NCI-H524 (cell line): ENCODE measurements at regions not wholly inside any gene's neighbourhood (a gene's known extent, or its start where the extent isn't known, plus 50 kb on each side); places are given as distances from the start of the nearest gene placed in this dataset.

Experiments
- DNase-seq, 2 experiments: peaks; one replicate each; lab custom pipeline; 2025; lab: John Stamatoyannopoulos, UW

DNA sequence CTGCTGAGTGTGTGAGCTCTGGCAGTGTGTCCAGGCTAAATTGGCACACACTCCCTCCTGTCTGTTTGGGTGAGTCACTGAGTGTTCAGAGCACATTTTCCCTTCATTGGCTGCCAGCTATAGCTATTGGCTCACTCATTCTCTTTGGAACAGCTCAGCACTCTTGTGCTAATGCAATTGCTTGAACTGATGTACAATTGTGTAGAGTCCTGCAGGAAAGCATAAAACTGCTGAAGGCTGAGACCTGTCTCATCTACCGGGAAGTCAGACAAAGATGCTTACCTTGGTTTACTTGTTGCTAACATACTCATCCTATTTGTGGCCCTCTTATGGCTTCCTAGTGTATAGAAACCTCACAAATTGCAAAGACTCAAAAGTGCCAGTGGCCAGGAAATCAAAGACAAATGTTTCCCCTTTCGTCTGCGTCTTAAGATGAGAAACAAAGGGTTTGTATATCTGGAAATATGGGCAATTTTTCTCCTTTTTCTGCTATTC lies 351.0 kb downstream of the BCKDHB start:
- DNase-seq: no peak

DNA sequence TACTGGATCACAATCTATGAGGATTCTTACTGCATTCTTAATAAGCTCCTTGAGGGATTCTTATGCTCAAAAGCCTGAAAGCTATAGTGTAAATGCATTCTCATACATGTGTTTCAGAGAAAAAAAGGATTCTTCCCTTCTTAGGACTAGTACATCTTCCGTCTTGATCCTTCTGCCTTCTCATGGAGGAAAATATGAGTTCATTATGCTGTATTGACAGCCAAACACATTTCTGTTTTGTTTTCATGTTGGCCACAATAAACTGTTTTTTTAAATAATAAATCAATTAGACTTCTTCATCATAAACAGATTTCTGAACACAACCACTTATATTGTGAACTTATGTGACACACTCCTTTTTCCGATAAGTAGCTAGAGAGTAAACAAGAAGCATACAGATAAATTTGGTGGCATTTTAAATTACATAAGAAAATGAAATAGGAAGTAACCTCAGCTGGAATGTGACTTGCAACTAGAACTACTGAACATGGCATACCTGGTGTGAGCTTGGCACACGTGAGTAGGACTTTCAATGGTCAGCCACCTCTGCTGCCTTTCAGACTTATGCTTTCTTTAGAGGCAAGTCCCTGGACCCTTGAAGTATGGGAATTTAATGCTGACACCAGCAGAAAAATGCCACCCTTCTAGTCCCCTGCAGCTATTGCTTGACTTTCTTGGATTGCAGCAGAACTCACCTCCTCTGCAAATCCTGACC lies 350.4 kb downstream of the BCKDHB start:
- no peak for DNase-seq

DNA sequence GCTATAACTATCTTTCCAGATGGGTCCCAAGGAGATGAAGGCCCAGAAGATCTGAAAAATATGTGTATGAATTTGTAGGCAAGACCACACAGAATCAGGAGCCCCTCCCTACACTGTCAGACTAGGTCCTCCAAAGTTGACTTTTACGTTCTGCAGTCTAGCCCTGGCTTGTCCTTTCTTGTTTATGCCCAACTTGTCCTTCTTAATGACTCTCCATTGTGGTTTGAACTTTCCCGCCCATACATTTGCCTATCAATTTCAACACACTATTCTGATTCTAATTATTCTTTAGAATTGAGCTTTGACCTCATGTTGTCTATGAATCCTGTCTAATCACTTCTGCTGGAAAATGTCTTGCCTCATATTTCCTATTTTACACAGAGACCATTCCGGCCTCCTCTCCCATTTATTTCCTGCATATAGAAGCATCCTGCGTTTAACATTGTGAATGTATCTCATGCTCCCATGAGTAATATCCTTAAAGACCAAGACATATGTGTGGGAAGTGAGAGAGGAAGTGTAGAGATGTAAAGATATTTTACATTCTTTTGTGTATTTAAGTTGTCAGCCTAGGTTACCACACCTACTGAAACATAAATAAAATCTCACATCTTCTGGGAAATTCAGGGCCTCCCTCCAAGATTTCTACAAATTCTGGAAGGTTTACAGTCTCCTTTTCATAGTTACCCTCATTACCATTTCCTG lies 348.3 kb downstream of the BCKDHB start:
- DNase-seq: no peak

DNA sequence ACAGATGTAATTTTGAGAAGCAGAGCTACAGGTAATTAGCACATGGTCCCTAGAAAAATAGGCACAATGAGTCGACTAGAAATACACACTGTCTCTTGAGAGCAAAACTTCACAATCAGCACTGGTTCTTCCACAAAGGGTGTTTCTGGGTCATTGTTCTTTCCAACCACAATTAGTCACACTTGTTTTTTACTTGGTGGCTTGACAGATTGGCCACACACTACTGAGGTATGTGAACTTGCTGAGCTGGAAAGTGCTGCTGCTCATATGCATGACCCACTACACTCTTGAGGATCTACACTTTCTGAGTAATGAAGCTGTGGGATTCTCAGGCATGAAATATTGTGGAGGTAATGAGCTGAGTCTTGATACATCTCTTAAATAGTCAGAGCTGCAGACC lies 347.7 kb downstream of the BCKDHB start:
- DNase-seq: no peak

DNA sequence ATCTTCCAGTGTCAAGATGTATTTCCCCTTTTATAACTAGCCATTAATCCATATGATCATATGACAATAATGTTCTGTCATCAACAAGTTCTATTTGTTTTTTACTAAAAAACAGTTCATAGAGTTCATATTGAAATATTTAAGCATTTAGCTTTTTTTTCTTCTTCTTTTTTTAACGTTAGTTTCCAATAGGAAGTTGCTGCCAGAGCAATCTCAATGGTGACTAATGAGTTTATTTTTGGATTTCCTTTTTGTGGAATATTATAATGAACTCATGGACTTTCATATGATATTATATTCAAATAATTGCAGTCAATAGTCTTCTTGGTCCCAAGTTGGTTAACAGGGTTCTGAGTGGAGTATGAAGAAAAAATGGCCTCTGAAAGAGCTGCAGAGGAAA lies 343.3 kb downstream of the BCKDHB start:
- DNase-seq: no peak

DNA sequence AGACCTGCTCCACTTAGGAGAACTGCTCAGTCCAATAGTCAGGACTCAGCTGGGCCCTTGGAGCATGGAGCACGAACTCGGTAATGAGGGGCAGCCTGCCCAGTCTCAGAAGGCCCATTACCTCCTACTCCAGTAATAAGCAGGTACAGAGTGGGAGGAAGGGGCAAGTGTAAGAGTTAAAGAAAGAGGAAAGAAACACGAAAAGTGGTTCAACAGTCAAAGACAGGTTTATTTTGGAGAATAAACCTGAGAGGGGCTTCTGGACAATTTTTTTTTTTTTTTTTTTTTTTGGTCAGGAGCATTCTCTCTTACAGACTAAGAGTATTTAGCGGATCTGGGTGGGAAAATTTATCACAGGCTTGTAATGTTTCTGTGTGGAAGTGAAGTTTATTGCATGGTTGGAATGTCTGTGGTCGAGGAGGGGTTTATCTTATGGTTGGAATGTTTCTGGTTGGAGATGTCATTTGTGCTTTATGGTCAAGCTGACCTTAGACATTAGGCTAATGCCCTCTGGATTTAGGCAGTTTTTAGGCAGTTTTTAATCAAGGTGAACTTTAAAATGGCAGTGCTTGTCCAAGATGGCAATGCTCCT lies 340.1 kb downstream of the BCKDHB start:
- no peak for DNase-seq

DNA sequence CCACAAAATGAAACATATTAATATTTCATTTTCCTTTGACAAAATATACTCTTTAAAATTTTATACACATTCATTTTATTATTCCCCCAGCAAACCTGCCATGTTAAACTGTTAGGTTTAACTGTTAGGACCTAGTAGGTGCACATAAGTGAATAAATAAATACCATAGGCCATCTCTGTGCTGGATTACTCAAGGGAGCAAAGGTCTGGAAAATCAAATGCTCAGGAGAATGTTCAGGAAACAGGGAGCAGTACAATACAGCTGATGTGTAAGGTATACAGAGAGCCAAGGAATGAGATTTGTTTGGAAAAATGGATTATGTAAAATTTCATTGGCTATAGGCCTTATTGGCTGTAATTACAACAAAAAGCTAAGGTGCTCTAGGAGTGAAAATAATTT lies 339.3 kb downstream of the BCKDHB start:
- no peak for DNase-seq

DNA sequence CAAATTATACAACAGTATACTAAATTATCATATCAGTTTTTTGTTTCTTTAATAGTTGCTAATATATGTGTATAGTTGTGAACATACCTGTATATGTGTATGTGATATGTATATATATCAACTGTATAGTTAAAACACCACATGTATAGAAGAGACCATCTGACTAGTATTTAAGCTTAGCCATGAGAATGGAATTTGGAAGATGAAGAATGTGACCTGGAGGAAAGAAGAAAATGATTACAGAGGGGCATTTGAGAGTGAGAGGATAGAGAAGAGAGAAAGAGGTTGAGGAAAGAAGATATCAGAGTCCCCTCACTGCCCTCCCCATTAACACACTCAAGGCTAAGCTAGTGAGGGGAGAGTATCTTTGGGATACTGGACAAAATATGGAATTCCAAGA lies 335.9 kb downstream of the BCKDHB start:
- no peak for DNase-seq

DNA sequence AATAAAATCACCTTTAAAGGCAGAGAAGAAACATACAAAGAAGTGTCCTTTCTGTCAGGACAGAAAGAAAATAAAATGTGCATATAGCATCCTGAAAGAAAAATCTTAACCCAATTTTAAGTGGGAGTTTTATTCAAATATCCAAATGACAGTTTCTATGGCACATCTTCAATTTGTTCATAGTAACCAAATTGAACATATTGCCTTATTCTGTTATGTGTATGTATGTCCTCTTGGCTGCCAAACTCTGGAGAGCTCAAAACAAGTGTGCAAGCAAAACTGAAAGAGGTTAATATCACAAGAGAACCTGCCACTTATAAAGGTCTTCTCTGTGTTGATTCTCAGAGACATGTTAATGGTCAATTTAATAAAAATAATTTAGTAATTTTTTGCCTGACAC lies 334.7 kb downstream of the BCKDHB start:
- no peak for DNase-seq

DNA sequence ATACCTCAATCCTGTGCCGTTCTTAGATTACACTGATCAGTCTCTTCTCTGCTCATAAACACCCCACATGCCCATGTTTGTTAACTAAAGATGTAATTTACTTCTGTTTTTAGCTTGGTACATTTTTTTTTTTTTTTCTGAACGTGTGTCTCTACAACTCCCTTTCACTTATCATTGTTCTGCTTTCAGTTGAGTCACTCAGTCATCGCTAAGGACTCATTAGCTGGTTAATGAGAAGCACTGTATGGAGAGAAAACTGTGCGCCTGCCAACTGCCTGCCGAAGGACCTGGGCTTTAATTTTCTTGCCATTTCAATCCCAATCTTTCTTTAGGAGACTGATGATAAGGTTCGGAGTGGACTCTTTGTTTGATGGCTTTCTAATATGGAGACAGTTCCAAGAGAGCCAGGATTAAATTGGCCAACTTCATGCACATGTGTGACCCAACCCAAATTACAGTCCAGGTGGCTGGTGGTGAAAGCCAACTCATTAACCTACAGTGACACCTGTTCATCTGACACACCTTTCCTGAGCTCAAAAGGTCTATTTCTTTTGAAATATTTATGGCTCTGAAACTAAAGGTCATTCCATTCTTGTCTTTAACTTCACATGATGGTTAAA lies 334.1 kb downstream of the BCKDHB start:
- DNase-seq: no peak

DNA sequence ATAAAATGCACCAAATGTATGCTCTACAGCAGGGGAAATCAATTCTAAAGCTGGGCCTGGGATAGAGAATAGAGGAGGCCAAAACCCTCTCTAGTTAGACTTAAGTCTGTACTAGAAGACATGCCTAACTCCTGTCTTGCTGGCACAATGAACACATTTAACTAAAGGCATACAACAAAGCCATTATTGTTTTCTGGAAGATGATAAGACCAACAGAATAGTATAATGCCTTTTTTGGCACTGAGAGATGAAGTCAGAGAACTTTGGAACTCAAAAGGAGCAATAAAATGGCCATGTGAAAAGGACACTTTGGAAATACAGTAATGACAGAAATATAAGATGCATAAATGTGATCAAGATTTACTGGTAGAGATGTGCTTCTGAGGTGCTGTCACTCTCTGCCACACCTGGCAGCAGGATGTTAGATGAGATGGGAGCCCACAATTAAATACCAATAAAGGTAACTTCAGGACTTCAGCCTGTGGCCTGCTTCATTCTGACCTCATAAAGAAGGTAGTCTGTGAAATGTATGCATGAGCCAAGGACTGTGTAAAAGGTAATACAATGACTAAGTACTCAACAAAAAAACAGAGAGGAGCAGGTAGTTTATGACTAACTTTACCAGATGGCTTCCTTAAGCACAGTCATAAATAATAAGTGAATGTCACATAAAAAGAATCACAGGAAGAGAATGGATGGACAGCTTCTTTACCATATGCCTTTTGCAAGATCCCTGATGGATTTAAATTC lies 333.4 kb downstream of the BCKDHB start:
- DNase-seq: peak in 1 of 2 experiments; percentile 21

DNA sequence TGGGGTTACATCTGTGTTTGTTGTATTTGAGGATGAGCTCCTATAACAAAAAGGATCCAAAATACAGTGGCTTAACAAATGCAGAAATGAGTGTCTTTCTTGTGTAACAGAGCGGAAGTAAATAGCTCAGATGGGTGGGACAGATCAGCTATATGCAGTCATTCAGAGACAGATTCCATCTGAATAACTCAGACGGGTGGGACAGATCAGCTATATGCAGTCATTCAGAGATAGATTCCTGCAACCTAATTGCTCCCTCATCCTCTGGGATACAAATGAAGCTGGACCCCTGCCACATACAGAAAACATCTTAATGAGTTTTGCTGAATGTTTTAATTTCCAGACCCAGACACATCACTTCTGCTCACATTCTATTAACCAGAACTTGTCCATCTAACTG lies 332.3 kb downstream of the BCKDHB start:
- no peak for DNase-seq

DNA sequence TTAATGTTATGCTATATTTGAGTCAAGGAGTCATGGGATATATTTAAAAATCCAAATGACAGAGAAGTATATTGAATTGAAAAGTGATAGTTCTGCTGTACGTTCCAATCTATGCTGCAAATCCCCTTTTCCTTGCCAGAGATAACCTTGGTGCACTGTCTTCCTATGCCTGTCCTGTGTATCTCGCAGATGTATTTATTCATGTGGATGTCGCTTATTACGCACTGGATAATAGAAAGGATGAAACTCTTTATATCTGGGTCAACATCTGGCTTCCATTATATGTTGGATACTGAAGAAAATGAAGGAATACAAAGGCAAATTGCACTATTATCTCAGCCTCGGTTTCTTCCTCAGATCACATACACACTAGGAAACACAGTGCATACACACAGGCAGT lies 331.3 kb downstream of the BCKDHB start:
- DNase-seq: no peak

DNA sequence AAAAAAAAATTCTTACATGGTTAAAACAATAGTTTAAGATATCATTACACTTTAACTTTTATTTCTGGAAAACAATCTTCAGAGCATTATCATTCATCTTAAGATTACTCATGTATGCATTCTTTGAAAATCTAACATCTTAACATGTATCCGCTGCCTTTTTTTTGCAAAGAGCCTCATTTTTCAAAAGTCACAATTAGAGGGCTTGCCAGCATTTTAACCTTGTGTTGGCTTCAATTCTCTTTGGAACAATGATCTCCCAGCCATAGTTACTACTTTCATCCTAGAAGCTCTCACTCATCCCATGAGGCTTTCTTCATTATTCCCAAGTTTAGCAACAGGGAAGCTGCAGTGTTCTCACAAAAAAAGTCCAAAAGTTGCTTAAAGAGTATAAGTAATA lies 330.8 kb downstream of the BCKDHB start:
- DNase-seq: no peak

DNA sequence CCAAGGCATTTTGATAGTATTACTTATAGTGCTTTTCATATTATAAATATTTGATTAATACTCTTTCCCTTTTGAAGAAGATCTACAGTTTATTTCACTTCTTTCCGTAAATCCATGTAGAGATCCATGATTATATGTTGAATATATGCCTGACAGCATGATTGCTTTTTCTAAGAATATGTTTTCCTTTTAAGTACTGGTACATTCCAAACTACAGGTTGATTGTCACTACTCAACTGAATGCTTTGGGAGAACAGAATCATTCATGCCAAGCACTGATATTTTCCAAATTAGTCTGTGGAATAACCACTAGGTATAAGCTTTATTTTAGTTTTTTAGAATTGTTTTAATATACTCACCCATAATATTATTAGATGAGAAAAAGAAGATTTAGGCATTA lies 330.2 kb downstream of the BCKDHB start:
- DNase-seq: no peak

DNA sequence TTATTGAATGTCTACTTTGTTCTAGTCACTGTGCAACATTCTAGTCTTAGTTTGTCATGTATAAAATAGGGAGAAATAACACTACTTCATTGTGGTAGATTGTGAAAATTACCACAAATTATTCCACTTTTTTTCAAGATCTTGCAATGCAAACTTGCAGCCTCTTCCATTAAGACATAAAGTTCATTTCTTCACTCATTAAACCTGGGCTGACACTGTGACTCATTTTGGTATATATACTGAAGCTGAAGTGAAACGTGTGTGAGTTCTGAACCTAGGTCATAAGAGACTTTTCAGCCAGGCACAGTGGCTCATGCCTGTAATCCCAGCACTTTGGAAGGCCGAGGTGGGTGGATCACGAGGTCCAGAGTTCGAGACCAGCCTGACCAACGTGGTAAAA lies 329.0 kb downstream of the BCKDHB start:
- DNase-seq: no peak

DNA sequence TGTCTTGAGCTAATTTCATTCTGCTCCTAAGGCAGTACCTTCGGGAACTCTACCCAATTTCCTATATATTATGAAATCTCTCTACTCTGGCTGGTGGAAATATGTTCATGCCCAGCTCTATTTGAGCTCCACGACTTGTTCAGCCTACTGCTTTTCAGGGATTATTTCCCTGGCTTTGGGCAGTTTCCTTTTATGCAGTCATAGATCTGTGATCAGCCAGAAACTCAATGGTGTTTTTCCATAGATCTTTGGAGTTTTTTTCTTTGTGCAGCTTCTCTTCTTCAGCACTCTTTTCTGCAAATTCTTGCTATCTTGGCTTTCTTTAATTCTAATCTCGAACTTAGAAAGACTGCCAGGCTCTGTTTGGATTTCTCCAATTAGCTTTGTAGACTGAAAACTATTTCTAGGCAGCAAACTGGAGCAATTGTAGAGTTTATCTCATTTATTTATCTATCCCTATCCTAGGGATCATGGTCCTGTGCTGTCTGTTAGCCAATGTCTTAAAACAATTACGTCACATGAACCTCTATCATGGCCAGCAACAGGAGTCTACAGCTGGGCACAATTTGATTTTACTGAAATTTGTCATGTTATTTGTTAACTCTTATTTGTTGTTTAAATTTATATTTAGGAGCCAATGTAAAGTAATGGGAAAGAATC lies 328.4 kb downstream of the BCKDHB start:
- DNase-seq: no peak

DNA sequence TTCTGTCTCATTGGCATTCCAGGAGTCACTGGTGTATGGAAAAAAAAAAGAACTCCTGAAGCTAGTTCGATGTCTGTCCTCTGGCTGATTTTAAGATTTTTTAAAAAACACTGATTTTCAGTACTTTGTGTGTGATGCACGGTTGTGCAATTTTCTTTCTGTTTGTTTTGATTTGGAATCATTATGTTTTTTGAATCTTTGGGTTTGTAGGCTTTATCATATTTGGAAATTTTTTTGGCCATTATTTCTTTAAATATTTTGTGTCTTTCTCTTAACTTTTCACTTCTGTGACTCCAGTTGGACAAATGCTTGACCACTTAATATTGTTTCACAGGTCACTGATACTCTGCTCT lies 327.2 kb downstream of the BCKDHB start:
- no peak for DNase-seq

DNA sequence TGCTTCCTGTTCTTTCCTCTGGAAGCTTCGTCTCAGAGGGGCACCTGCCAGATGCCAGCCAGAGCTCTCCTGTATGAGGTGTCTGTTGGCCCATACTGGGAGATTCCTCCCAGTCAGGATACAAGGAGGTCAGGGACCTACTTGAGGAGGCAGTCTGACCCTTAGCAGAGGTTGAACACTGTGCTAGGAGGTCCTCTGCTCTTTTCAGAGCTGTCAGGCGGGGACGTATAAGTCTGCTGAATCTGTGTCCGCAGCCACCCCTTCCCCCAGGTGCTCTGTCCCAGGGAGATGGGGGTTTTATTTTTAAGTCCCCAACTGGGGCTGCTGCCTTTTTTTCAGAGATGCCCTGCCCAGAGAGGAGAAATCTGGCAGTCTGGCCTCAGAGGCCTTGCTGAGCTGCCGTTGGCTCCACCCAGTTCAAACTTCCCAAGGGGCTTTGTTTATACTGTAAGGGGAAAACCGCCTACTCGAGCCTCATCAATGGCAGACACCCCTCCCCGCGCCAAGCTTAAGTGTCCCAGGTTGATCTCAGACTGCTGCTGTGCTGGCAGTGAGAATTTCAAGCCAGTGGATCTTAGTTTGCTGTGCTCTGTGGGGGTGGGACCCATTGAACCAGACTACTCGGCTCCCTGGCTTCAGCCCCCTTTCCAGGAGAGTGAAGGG lies 326.7 kb downstream of the BCKDHB start:
- DNase-seq: no peak

DNA sequence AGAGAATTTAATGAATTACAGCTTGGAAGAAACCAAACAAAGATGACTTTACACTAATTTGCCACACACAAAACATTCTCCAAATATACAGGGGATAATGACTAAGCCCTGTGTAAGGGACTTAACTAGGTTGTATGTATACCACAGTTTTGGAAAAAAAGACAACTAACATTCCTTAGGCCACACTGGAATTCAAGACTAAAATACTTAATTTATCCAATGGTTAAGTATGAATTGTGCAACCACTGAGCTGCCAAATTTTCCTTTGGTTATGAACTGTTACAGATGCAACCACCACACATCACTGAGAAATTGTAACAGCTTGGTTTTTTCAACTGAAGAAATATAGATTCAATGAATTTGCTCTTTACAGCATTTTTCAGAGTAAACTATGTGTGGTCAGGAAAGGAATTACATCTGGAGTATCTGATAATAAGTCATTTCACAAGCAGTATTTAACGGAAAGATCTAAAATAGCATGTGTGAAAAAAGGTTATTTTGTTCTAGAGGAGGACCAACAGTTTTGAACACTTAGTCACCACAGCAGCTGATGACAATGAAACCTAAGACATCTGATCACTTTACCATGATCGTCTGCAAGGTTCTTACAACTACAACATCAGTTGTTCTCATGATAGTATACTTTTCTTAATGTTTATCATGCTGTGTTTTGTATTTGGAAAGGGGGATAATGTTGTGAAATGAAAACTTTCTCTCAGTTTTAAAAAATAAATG lies 318.8 kb downstream of the BCKDHB start:
- no peak for DNase-seq
